GM12878 (cell line): ENCODE measurements at regions not wholly inside any gene's neighbourhood (a gene's known extent, or its start where the extent isn't known, plus 50 kb on each side); places are given as distances from the start of the nearest gene placed in this dataset.

Source experiments
- ATAC-seq: fragments of 200-7000 bp; cut with Tn5 transposase; 3 replicates; pipeline ENCODE4 v1.9.1; 2020; ENCODE audit warnings: mild to moderate bottlenecking, moderate library complexity
- BruUV-seq: library from RNA; stranded (reverse); fragments of 400-500 nt; replicated peaks from 2 replicates; lab custom pipeline; 2021; lab: Mats Ljungman, UMichigan
- CTCF ChIA-PET: fragments of 300-600 bp; sonication (Branson Sonifier 250); formaldehyde crosslinking; extraction: SDS; loops from one replicate; lab custom pipeline; 2021; ENCODE audit warnings: inconsistent platforms; lab: Yijun Ruan, JAX
- POLR2A ChIA-PET: fragments of 350-600 bp; formaldehyde crosslinking; extraction: SDS; loops from one replicate; lab custom pipeline; 2021; ENCODE audit warnings: inconsistent platforms; lab: Charles Lee
- RAD21 ChIA-PET: fragments of 300-600 bp; sonication (Branson Sonifier 250); formaldehyde crosslinking; loops from one replicate; lab custom pipeline; 2023; ENCODE audit warnings: antibody characterized with exemption; ENCODE audit not compliant: unreplicated experiment; lab: Charles Lee
- SMC1A ChIA-PET: fragments of 300-600 bp; sonication (Branson Sonifier 250); formaldehyde crosslinking; loops from one replicate; lab custom pipeline; 2023; ENCODE audit not compliant: unreplicated experiment, uncharacterized antibody; lab: Charles Lee
- DNase-seq: peaks from one replicate; pipeline ENCODE4 v3.0.0-alpha.2; 2011; ENCODE audit warnings: low read depth, low spot score
- FAIRE-seq: peaks from 3 replicates; lab custom pipeline; 2011; peaks lifted over from hg19 to GRCh38; lab: Jason Lieb, UNC
- H2AFZ ChIP-seq: 2 replicates; pipeline ENCODE4 v1.6.0; 2011; ENCODE audit warnings: low read depth, low read length, control low read depth; ENCODE audit not compliant: control insufficient read depth
- H3K27ac ChIP-seq: 2 replicates; pipeline ENCODE4 v1.5.1; 2011; ENCODE audit warnings: control low read depth; ENCODE audit not compliant: control insufficient read depth, insufficient read depth
- H3K27me3 ChIP-seq, 2 experiments: replicated peaks in 1 of 2; 2 replicates each; pipeline versions ENCODE4 v1.6.0 to v1.6.1; 2011; ENCODE audit warnings: low read length in 1 of 2; ENCODE audit not compliant: control insufficient read depth in 2 of 2, insufficient read depth in 2 of 2
- H3K36me3 ChIP-seq, 2 experiments: 2 replicates each; pipeline ENCODE4 v1.5.1; 2011; ENCODE audit warnings: low read length in 1 of 2; ENCODE audit not compliant: control insufficient read depth in 2 of 2, insufficient read depth in 2 of 2
- H3K4me1 ChIP-seq: 2 replicates; pipeline ENCODE4 v1.6.1; 2011; ENCODE audit warnings: mild to moderate bottlenecking, low read length, moderate library complexity, mixed read lengths; ENCODE audit not compliant: control insufficient read depth, insufficient read depth
- H3K4me2 ChIP-seq: 2 replicates; pipeline ENCODE4 v1.6.0; 2011; ENCODE audit warnings: control low read depth; ENCODE audit not compliant: control insufficient read depth, insufficient read depth
- H3K4me3 ChIP-seq: fragments of 200-600 bp; sonication (generic); 2 replicates; pipeline ENCODE4 v1.5.1; 2016
- H3K79me2 ChIP-seq: 2 replicates; pipeline ENCODE4 v1.6.0; 2011; ENCODE audit warnings: low read length; ENCODE audit not compliant: control insufficient read depth, insufficient read depth
- H3K9ac ChIP-seq: 2 replicates; pipeline ENCODE4 v1.8.0; 2011; ENCODE audit warnings: low read length, control low read depth, mixed read lengths; ENCODE audit not compliant: control insufficient read depth, insufficient read depth
- H3K9me3 ChIP-seq: replicated peaks from 3 replicates; pipeline ENCODE4 v1.5.1; 2011; ENCODE audit warnings: mild to moderate bottlenecking, low read length; ENCODE audit not compliant: control insufficient read depth, insufficient read depth
- H4K20me1 ChIP-seq: 2 replicates; pipeline ENCODE4 v1.6.0; 2011; ENCODE audit not compliant: control insufficient read depth, insufficient read depth
- BCL11A ChIP-seq: IDR thresholded peaks from 2 replicates; pipeline ENCODE4 v1.6.1; 2011; ENCODE audit warnings: low read depth, low read length
- CBFB ChIP-seq: IDR thresholded peaks from 2 replicates; pipeline ENCODE4 v1.6.1; 2016; ENCODE audit warnings: antibody characterized with exemption, low read depth
- E2F4 ChIP-seq: IDR thresholded peaks from 2 replicates; pipeline ENCODE4 v1.6.1; 2012; ENCODE audit warnings: low read depth, low read length, improper control_type of control experiment
- EED ChIP-seq: sonication (generic); IDR thresholded peaks from 2 replicates; pipeline ENCODE4 v1.6.1; 2016; ENCODE audit warnings: antibody characterized with exemption, low read depth
- FOXM1 ChIP-seq: IDR thresholded peaks from 2 replicates; pipeline ENCODE4 v1.6.1; 2012; ENCODE audit warnings: low read depth, mild to moderate bottlenecking, inconsistent platforms, low read length, moderate library complexity
- HDGF ChIP-seq: fragments of 450-650 bp; IDR thresholded peaks from 2 replicates; pipeline ENCODE4 v1.6.1; 2016; ENCODE audit warnings: antibody characterized with exemption
- IKZF1 ChIP-seq: fragments of 450-650 bp; conservative IDR thresholded peaks from 2 replicates; pipeline ENCODE4 v1.6.1; 2017; ENCODE audit warnings: antibody characterized with exemption, mild to moderate bottlenecking
- KLF5 ChIP-seq: fragments of 450-650 bp; IDR thresholded peaks from 2 replicates; pipeline ENCODE4 v1.6.1; 2014; ENCODE audit warnings: mild to moderate bottlenecking; ENCODE audit not compliant: partially characterized antibody
- MEF2A ChIP-seq: IDR thresholded peaks from 2 replicates; pipeline ENCODE4 v1.6.1; 2011; ENCODE audit warnings: low read depth, mild to moderate bottlenecking, low read length, moderate library complexity; ENCODE audit not compliant: insufficient read depth
- MXI1 ChIP-seq: fragments of 150-350 bp; IDR thresholded peaks from 2 replicates; pipeline ENCODE4 v1.6.1; 2011; ENCODE audit warnings: low read depth, mild to moderate bottlenecking, inconsistent platforms, low read length, improper control_type of control experiment
- NRF1 ChIP-seq: conservative IDR thresholded peaks from 2 replicates; pipeline ENCODE4 v1.6.1; 2011; ENCODE audit warnings: mild to moderate bottlenecking, low read depth, low read length, improper control_type of control experiment
- SIX5 ChIP-seq: IDR thresholded peaks from 2 replicates; pipeline ENCODE4 v1.6.1; 2011; ENCODE audit warnings: mild to moderate bottlenecking, low read depth, low read length, moderate library complexity; ENCODE audit not compliant: severe bottlenecking
- SPI1 ChIP-seq: IDR thresholded peaks from 2 replicates; pipeline ENCODE4 v1.6.1; 2011; ENCODE audit warnings: low read depth, mild to moderate bottlenecking, low read length, moderate library complexity, borderline replicate concordance; ENCODE audit not compliant: insufficient read depth
- SREBF1 ChIP-seq: IDR thresholded peaks from 2 replicates; pipeline ENCODE4 v1.6.1; 2012; ENCODE audit warnings: mild to moderate bottlenecking, low read length
- TARDBP ChIP-seq: IDR thresholded peaks from 2 replicates; pipeline ENCODE4 v1.6.1; 2016; ENCODE audit warnings: borderline replicate concordance
- TCF3 ChIP-seq: IDR thresholded peaks from 2 replicates; pipeline ENCODE4 v1.6.1; 2012; ENCODE audit warnings: low read depth, mild to moderate bottlenecking, low read length, borderline replicate concordance; ENCODE audit not compliant: insufficient read depth
- ZNF207 ChIP-seq: fragments of 450-650 bp; IDR thresholded peaks from 2 replicates; pipeline ENCODE4 v1.6.1; 2014; ENCODE audit warnings: antibody characterized with exemption, mild to moderate bottlenecking, borderline replicate concordance
- ZNF274 ChIP-seq: IDR thresholded peaks from one replicate; pipeline ENCODE4 v1.8.0; 2011; ENCODE audit not compliant: insufficient read length, insufficient read depth
- WGBS: methylation state at CpG from one replicate; pipeline ENCODE4 v1.1.6; 2016; ENCODE audit warnings: low lambda C conversion rate; ENCODE audit not compliant: insufficient replicate concordance, insufficient coverage; ENCODE audit errors: missing lambda C conversion rate; 5-methylcytosine and 5-hydroxymethylcytosine counted together
- in situ Hi-C: fragments of 300-500 bp; cut with MboI; formaldehyde crosslinking; loops from 9 replicates; pipeline ENCODE4 v1.14.3; 2018; ENCODE audit warnings: mixed read lengths
- intact Hi-C: fragments of 100-400 bp; cut with micrococcal nuclease; formaldehyde crosslinking; loops from one replicate; pipeline ENCODE4 v1.14.2; 2022; ENCODE audit not compliant: unreplicated experiment
- TF ChIP-seq, protein P1 (sequence below): IDR thresholded peaks from 2 replicates; pipeline ENCODE4 v1.6.1; 2011; ENCODE audit warnings: mild to moderate bottlenecking, low read depth, low read length, moderate library complexity; ENCODE audit not compliant: insufficient replicate concordance

DNA sequence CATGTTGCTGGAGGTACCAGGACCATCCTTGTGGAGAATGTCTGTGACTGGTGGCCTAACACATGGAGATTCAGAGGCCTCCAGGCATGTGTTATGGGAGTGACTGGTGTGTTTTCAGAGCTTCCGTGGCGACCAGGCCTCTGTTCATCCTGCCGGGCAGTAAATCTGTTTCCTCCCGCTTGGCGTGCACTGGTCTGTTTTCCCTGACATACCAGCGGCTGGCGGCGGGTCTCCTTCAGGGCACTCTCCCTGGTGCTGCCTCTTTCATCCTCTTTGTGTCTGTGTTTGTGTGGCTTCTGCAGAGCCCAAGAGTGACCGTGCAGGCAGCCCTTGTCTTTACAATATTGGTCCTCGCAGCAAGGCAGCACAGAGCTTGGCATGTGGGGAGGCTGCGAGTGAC is 385.1 kb upstream of the MKI67 start:
- ChIA-PET POLR2A (no interaction called here), SMC1A (no interaction called here), RAD21 (no interaction called here), CTCF (no interaction called here)
- no peak for ATAC-seq
- Histone ChIP-seq H3K36me3 (no peaks in the 10 kb centered on the region), H3K79me2 (no peaks in the 10 kb centered on the region), H3K4me1 (no peaks in the 10 kb centered on the region), H3K9me3 (no peaks in the 10 kb centered on the region), H2AFZ (no peak overlapping the region), H4K20me1 (no peaks in the 10 kb centered on the region), H3K4me3 (no peak overlapping the region), H3K27ac (no peak overlapping the region), H3K4me2 (no peak overlapping the region), H3K27me3 (no peaks in the 10 kb centered on the region), H3K9ac (no peak overlapping the region)
- no peak for DNase-seq
- BruUV-seq, result no TSS peak
- no peak for FAIRE-seq
- TF ChIP-seq HDGF, result no peak
- no peak for TF ChIP-seq SPI1
- no peak for TF ChIP-seq FOXM1
- no peak for TF ChIP-seq MXI1
- TF ChIP-seq IKZF1, result no peak
- no peak for TF ChIP-seq SREBF1
- TF ChIP-seq EED, result no peak
- TF ChIP-seq, protein P1, sequence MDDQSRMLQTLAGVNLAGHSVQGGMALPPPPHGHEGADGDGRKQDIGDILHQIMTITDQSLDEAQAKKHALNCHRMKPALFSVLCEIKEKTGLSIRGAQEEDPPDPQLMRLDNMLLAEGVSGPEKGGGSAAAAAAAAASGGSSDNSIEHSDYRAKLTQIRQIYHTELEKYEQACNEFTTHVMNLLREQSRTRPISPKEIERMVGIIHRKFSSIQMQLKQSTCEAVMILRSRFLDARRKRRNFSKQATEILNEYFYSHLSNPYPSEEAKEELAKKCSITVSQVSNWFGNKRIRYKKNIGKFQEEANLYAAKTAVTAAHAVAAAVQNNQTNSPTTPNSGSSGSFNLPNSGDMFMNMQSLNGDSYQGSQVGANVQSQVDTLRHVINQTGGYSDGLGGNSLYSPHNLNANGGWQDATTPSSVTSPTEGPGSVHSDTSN, result no peak
- TF ChIP-seq SIX5, result no peak
- TF ChIP-seq CBFB, result no peak
- TF ChIP-seq ZNF274, result no peak
- no peak for TF ChIP-seq NRF1
- TF ChIP-seq ZNF207, result no peak
- TF ChIP-seq E2F4, result no peak
- no peak for TF ChIP-seq KLF5
- TF ChIP-seq TCF3, result no peak
- no peak for TF ChIP-seq MEF2A
- no peak for TF ChIP-seq TARDBP
- no peak for TF ChIP-seq BCL11A
- intact Hi-C loops (no loop called here), in situ Hi-C loops (no loop called here)
- 76% methylated on average over 11 of the region's 11 CpGs for WGBS
